Osteoblast (primary cell): ENCODE measurements at regions not wholly inside any gene's neighbourhood (a gene's known extent, or its start where the extent isn't known, plus 50 kb on each side); places are given as distances from the start of the nearest gene placed in this dataset.

ENCODE experiments used
- DNase-seq: peaks from one replicate; pipeline ENCODE4 v3.0.0; 2011; ENCODE audit warnings: low spot score, mixed read lengths; ENCODE audit not compliant: insufficient read length; ENCODE audit errors: missing footprints
- H2AFZ ChIP-seq: 2 replicates; pipeline ENCODE4 v1.6.0; 2011; ENCODE audit warnings: mild to moderate bottlenecking, low read length
- H3K27ac ChIP-seq: 2 replicates; pipeline ENCODE4 v1.5.1; 2011; ENCODE audit warnings: mild to moderate bottlenecking, low read depth, low read length, moderate library complexity
- H3K27me3 ChIP-seq: 2 replicates; pipeline ENCODE4 v1.6.0; 2012; ENCODE audit warnings: mild to moderate bottlenecking, control low read depth, inconsistent platforms, low read length, moderate library complexity; ENCODE audit not compliant: insufficient read depth
- H3K36me3 ChIP-seq: 2 replicates; pipeline ENCODE4 v1.5.1; 2011; ENCODE audit warnings: mild to moderate bottlenecking, low read length, control low read depth, moderate library complexity; ENCODE audit not compliant: insufficient read depth
- H3K4me1 ChIP-seq: 2 replicates; pipeline ENCODE4 v1.5.1; 2011; ENCODE audit warnings: mild to moderate bottlenecking, low read length, control low read depth, moderate library complexity; ENCODE audit not compliant: insufficient read depth
- H3K4me2 ChIP-seq: 2 replicates; pipeline ENCODE4 v1.6.0; 2011; ENCODE audit warnings: mild to moderate bottlenecking, low read length; ENCODE audit not compliant: insufficient read depth
- H3K4me3 ChIP-seq: fragments of 200-600 bp; sonication (generic); 3 replicates; pipeline ENCODE4 v1.5.1; 2012; ENCODE audit warnings: mild to moderate bottlenecking, low read length, inconsistent platforms; ENCODE audit not compliant: insufficient read depth
- H3K79me2 ChIP-seq: 2 replicates; pipeline ENCODE4 v1.6.0; 2012; ENCODE audit warnings: mild to moderate bottlenecking, low read length, control low read depth, inconsistent platforms; ENCODE audit not compliant: insufficient read depth
- H3K9me3 ChIP-seq: 2 replicates; pipeline ENCODE4 v1.5.1; 2011; ENCODE audit warnings: low read depth, low read length, control low read depth
- H4K20me1 ChIP-seq: 2 replicates; pipeline ENCODE4 v1.6.0; 2012; ENCODE audit warnings: mild to moderate bottlenecking, low read length, control low read depth; ENCODE audit not compliant: insufficient read depth
- CTCF ChIP-seq: IDR thresholded peaks from 2 replicates; pipeline ENCODE4 v1.5.1; 2011; ENCODE audit warnings: mild to moderate bottlenecking, low read depth, low read length, moderate library complexity; ENCODE audit errors: extremely low read depth

- no peak overlapping the region for H3K4me2 ChIP-seq
- no peaks in the 10 kb centered on the region for H3K4me1 ChIP-seq
- no peaks in the 10 kb centered on the region for H3K36me3 ChIP-seq
- H3K9me3 ChIP-seq = no peaks in the 10 kb centered on the region
- H3K27me3 ChIP-seq = no peaks in the 10 kb centered on the region
- no peaks in the 10 kb centered on the region for H4K20me1 ChIP-seq
- no peak for TF ChIP-seq CTCF
- no peak overlapping the region for H3K27ac ChIP-seq
- no peak overlapping the region for H2AFZ ChIP-seq
- no peak for DNase-seq
- H3K79me2 ChIP-seq = no peaks in the 10 kb centered on the region
- H3K4me3 ChIP-seq = no peak overlapping the region
Measured at GRCh38 chr4:12778706-12779105, 705.4 kb downstream of the RAB28 start.

- TF ChIP-seq CTCF = no peak
- Histone ChIP-seq H3K79me2 (no peaks in the 10 kb centered on the region), H3K27ac (no peak overlapping the region), H3K27me3 (no peaks in the 10 kb centered on the region), H3K4me1 (no peaks in the 10 kb centered on the region), H2AFZ (no peak overlapping the region), H3K4me2 (no peak overlapping the region), H4K20me1 (no peaks in the 10 kb centered on the region), H3K36me3 (no peaks in the 10 kb centered on the region), H3K4me3 (no peak overlapping the region), H3K9me3 (no peaks in the 10 kb centered on the region)
- DNase-seq = no peak
Measured at GRCh38 chr4:12778191-12778590, 705.9 kb downstream of the RAB28 start.

GRCh38 chr4:12770351-12770750 is 713.8 kb downstream of the RAB28 start:
- no peak for TF ChIP-seq CTCF
- Histone ChIP-seq H3K27me3 (no peaks in the 10 kb centered on the region), H3K36me3 (no peaks in the 10 kb centered on the region), H3K4me1 (no peaks in the 10 kb centered on the region), H3K4me3 (no peak overlapping the region), H3K9me3 (no peaks in the 10 kb centered on the region), H3K79me2 (no peaks in the 10 kb centered on the region), H2AFZ (no peak overlapping the region), H3K27ac (no peak overlapping the region), H3K4me2 (no peak overlapping the region), H4K20me1 (no peaks in the 10 kb centered on the region)
- DNase-seq = no peak

GRCh38 chr4:12761694-12762093 is 722.4 kb downstream of the RAB28 start:
- Histone ChIP-seq H3K27me3 (no peaks in the 10 kb centered on the region), H3K27ac (no peak overlapping the region), H4K20me1 (no peaks in the 10 kb centered on the region), H3K79me2 (no peaks in the 10 kb centered on the region), H3K4me3 (no peak overlapping the region), H3K4me2 (no peak overlapping the region), H3K4me1 (no peaks in the 10 kb centered on the region), H3K36me3 (no peaks in the 10 kb centered on the region), H3K9me3 (no peaks in the 10 kb centered on the region), H2AFZ (no peak overlapping the region)
- no peak for DNase-seq
- no peak for TF ChIP-seq CTCF
